B cell (primary cell): ENCODE measurements at regions not wholly inside any gene's neighbourhood (a gene's known extent, or its start where the extent isn't known, plus 50 kb on each side); places are given as distances from the start of the nearest gene placed in this dataset.

Experiments used
- ATAC-seq: fragments of 200-7000 bp; cut with Tn5 transposase; one replicate; pipeline ENCODE4 v1.10.0; 2021; ENCODE audit warnings: low read depth, mild to moderate bottlenecking, moderate number of reproducible peaks, moderate library complexity
- CTCF ChIA-PET: fragments of 350-600 bp; sonication (Branson Sonifier 250); formaldehyde crosslinking; loops from one replicate; lab custom pipeline; 2021; ENCODE audit warnings: antibody characterized with exemption, inconsistent platforms; lab: Charles Lee
- POLR2A ChIA-PET: fragments of 350-600 bp; sonication (Branson Sonifier 250); formaldehyde crosslinking; loops from one replicate; lab custom pipeline; 2021; ENCODE audit warnings: antibody characterized with exemption; lab: Charles Lee
- DNase-seq: peaks from one replicate; pipeline ENCODE4 v3.0.0; 2013
- H2AFZ ChIP-seq: 2 replicates; pipeline ENCODE4 v1.6.1; 2012; ENCODE audit warnings: mild to moderate bottlenecking, low read depth, low read length; ENCODE audit not compliant: insufficient read depth, poor library complexity, severe bottlenecking
- H3K27ac ChIP-seq, 2 donors: 1 replicate in 1 of 2; 2 replicates in 1 of 2; pipeline ENCODE4 v1.5.1; 2012 to 2013; ENCODE audit warnings: low read length in 2 of 2, mild to moderate bottlenecking in 2 of 2, moderate library complexity in 1 of 2
- H3K27me3 ChIP-seq, 4 experiments: fragments of 200-600 bp in 1 of 4; sonication (generic) in 1 of 4; replicated peaks in 1 of 4; 1 replicate in 2 of 4; 2 replicates in 2 of 4; pipeline versions ENCODE4 v1.6.1 to v1.7.0; 2013 to 2016; ENCODE audit warnings: low read length in 3 of 4, mild to moderate bottlenecking in 2 of 4, mixed read lengths in 1 of 4, moderate library complexity in 1 of 4; ENCODE audit not compliant: insufficient read depth in 4 of 4, control insufficient read depth in 3 of 4; ENCODE audit errors: control extremely low read depth in 1 of 4
- H3K36me3 ChIP-seq, 2 experiments: replicated peaks in 1 of 2; 1 replicate in 1 of 2; 2 replicates in 1 of 2; pipeline versions ENCODE4 v1.6.1 to v1.7.1; 2013; ENCODE audit warnings: low read length in 1 of 2; ENCODE audit not compliant: insufficient read depth in 2 of 2, control insufficient read depth in 1 of 2; ENCODE audit errors: control extremely low read depth in 1 of 2, extremely low read depth in 1 of 2
- H3K4me1 ChIP-seq, 2 donors: fragments of 200-600 bp in 1 of 2; sonication (generic) in 1 of 2; 1 replicate in 1 of 2; 2 replicates in 1 of 2; pipeline versions ENCODE4 v1.5.1 to v1.6.1; 2013 to 2017; ENCODE audit warnings: low read length in 2 of 2; ENCODE audit not compliant: control insufficient read depth in 2 of 2, insufficient read depth in 2 of 2
- H3K4me2 ChIP-seq: replicated peaks from 2 replicates; pipeline ENCODE3; 2012; ENCODE audit warnings: mild to moderate bottlenecking, low read depth, low read length; ENCODE audit not compliant: poor library complexity, severe bottlenecking
- H3K4me3 ChIP-seq, 5 experiments: fragments of 200-600 bp in 1 of 5; sonication (generic) in 1 of 5; 1 replicate in 3 of 5; 2 replicates in 2 of 5; pipeline versions ENCODE4 v1.5.1 to v1.7.0; 2011 to 2016; ENCODE audit warnings: low read length in 4 of 5, mild to moderate bottlenecking in 4 of 5, low read depth in 2 of 5, control low read depth in 1 of 5, moderate library complexity in 1 of 5; ENCODE audit not compliant: insufficient read depth in 1 of 5; ENCODE audit errors: control extremely low read depth in 1 of 5, extremely low read depth in 1 of 5
- H3K79me2 ChIP-seq: fragments of 200-600 bp; sonication (generic); one replicate; pipeline ENCODE4 v1.6.0; 2016; ENCODE audit warnings: low read length; ENCODE audit not compliant: control insufficient read depth, insufficient read depth
- H3K9ac ChIP-seq: fragments of 200-600 bp; sonication (generic); 2 replicates; pipeline ENCODE4 v1.6.1; 2017; ENCODE audit warnings: mild to moderate bottlenecking, low read length, moderate library complexity
- H3K9me3 ChIP-seq, 3 donors: one replicate each; pipeline versions ENCODE4 v1.6.1 to v1.7.1; 2013; ENCODE audit warnings: low read length in 2 of 3; ENCODE audit not compliant: control insufficient read depth in 2 of 3, insufficient read depth in 1 of 3; ENCODE audit errors: control extremely low read depth in 1 of 3
- H4K20me1 ChIP-seq: 2 replicates; pipeline ENCODE4 v1.6.0; 2012; ENCODE audit warnings: mild to moderate bottlenecking, low read length; ENCODE audit not compliant: insufficient read depth, control insufficient read depth, poor library complexity, severe bottlenecking
- H3K27ac Mint-ChIP-seq: one replicate; pipeline ENCODE4 v1.8.0; 2021; ENCODE audit warnings: mixed read lengths
- H3K27me3 Mint-ChIP-seq: one replicate; pipeline ENCODE4 v1.8.0; 2021; ENCODE audit warnings: mixed read lengths
- H3K4me1 Mint-ChIP-seq: one replicate; pipeline ENCODE4 v1.8.0; 2021; ENCODE audit warnings: mixed read lengths
- H3K4me3 Mint-ChIP-seq: one replicate; pipeline ENCODE4 v1.8.0; 2021; ENCODE audit warnings: mixed read lengths
- H3K9me3 Mint-ChIP-seq: one replicate; pipeline ENCODE4 v1.8.0; 2022; ENCODE audit warnings: mixed read lengths; ENCODE audit not compliant: insufficient read depth
- EZH2 ChIP-seq: IDR thresholded peaks from 2 replicates; pipeline ENCODE4 v1.6.1; 2012; ENCODE audit warnings: borderline replicate concordance, low read depth, mild to moderate bottlenecking, moderate library complexity, low read length; ENCODE audit not compliant: insufficient read depth, poor library complexity, severe bottlenecking
- WGBS: methylation state at CpG from one replicate; pipeline ENCODE4 v1.1.5; 2013; ENCODE audit warnings: missing lambda C conversion rate; ENCODE audit not compliant: insufficient coverage; 5-methylcytosine and 5-hydroxymethylcytosine counted together
- intact Hi-C: fragments of 100-400 bp; cut with micrococcal nuclease; formaldehyde crosslinking; loops from one replicate; pipeline ENCODE4 v1.10.0; 2022
- TF ChIP-seq, protein P1 (sequence below): fragments of 200-600 bp; IDR thresholded peaks from one replicate; pipeline ENCODE4 v1.8.0; 2022; ENCODE audit warnings: antibody characterized with exemption, mild to moderate bottlenecking

DNA sequence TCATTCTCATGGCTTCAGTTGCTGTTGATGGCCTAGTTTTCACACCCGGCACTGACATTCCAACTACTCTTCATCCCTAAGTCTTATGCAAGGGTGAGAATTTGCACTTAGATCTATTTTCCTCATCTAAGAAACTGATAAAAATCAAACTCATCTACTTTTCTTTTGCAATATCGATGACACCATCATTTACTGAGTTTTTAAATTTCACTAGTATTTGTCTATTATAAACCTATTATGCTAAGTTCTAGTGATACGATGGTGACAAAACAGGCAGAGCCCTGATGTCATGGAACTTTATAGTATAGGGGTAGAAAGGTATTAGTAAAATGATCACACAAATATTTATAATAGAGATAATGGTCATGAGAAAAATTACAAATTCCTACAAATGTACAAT lies 167.9 kb upstream of the CITED2 start:
- no peaks in the 10 kb centered on the region for H4K20me1 ChIP-seq
- no peak for ATAC-seq
- Mint-ChIP-seq H3K4me3 (no peak overlapping the region), H3K4me1 (peaks cover 4% of the 10 kb centered on the region), H3K27me3 (no peaks in the 10 kb centered on the region), H3K9me3 (no peaks in the 10 kb centered on the region), H3K27ac (no peak overlapping the region)
- ChIA-PET POLR2A (no interaction called here), CTCF (no interaction called here)
- no peak overlapping the region for H3K4me2 ChIP-seq
- intact Hi-C loops: no loop called here
- DNase-seq: no peak
- H3K9ac ChIP-seq: no peak overlapping the region
- no peaks in the 10 kb centered on the region for H3K9me3 ChIP-seq
- H3K79me2 ChIP-seq: no peaks in the 10 kb centered on the region
- TF ChIP-seq, protein P1, sequence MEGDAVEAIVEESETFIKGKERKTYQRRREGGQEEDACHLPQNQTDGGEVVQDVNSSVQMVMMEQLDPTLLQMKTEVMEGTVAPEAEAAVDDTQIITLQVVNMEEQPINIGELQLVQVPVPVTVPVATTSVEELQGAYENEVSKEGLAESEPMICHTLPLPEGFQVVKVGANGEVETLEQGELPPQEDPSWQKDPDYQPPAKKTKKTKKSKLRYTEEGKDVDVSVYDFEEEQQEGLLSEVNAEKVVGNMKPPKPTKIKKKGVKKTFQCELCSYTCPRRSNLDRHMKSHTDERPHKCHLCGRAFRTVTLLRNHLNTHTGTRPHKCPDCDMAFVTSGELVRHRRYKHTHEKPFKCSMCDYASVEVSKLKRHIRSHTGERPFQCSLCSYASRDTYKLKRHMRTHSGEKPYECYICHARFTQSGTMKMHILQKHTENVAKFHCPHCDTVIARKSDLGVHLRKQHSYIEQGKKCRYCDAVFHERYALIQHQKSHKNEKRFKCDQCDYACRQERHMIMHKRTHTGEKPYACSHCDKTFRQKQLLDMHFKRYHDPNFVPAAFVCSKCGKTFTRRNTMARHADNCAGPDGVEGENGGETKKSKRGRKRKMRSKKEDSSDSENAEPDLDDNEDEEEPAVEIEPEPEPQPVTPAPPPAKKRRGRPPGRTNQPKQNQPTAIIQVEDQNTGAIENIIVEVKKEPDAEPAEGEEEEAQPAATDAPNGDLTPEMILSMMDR: no peak
- WGBS: 100% methylated on average over 1 of the region's 3 CpGs
- no peak overlapping the region for H3K27ac ChIP-seq
- H3K27me3 ChIP-seq: no peaks in the 10 kb centered on the region
- H3K36me3 ChIP-seq: no peaks in the 10 kb centered on the region
- H3K4me3 ChIP-seq: no peak overlapping the region
- no peaks in the 10 kb centered on the region for H3K4me1 ChIP-seq
- H2AFZ ChIP-seq: no peak overlapping the region

DNA sequence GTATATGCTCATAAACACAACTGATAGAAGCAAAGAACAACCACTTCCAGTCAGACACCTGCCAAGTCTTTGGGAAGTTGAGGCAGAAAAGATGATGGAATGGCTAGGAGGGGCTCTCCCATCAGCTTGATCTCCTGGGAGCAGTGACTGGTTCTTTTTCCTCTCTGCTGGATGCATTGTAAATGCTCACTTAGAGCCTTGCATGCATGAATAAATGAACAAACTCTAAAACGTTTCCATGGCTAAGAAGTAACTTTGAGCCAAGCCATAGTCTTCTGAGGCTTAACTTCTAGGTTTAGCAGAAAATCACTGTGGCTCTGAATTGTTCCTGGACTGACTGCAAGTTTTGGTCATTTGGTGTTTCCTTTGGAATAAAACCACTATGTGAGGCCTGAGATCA lies 166.4 kb upstream of the CITED2 start:
- intact Hi-C loops: no loop called here
- H3K27ac Mint-ChIP-seq: no peak overlapping the region
- ATAC-seq (no peak), DNase-seq (no peak)
- H3K4me1 ChIP-seq: no peaks in the 10 kb centered on the region
- H3K9ac ChIP-seq: no peak overlapping the region
- no peaks in the 10 kb centered on the region for H3K79me2 ChIP-seq
- H3K4me3 ChIP-seq: no peak overlapping the region
- no peak overlapping the region for H3K4me2 ChIP-seq
- CTCF ChIA-PET: no interaction called here
- H3K27ac ChIP-seq: no peak overlapping the region
- H3K4me1 Mint-ChIP-seq: peaks cover 4% of the 10 kb centered on the region
- H3K9me3 Mint-ChIP-seq: no peaks in the 10 kb centered on the region
- 71% methylated on average over 1 of the region's 1 CpG for WGBS
- H3K36me3 ChIP-seq: no peaks in the 10 kb centered on the region
- H3K27me3 Mint-ChIP-seq: no peaks in the 10 kb centered on the region
- H4K20me1 ChIP-seq: no peaks in the 10 kb centered on the region
- no peak overlapping the region for H2AFZ ChIP-seq
- H3K4me3 Mint-ChIP-seq: no peak overlapping the region
- TF ChIP-seq EZH2: no peak
- TF ChIP-seq, protein P1: no peak
- no peaks in the 10 kb centered on the region for H3K9me3 ChIP-seq
- H3K27me3 ChIP-seq: no peaks in the 10 kb centered on the region
- POLR2A ChIA-PET: no interaction called here
